ENCODE measurements at regions not wholly inside any gene's neighbourhood (a gene's known extent, or its start where the extent isn't known, plus 50 kb on each side); places are given as distances from the start of the nearest gene placed in this dataset.
"Not testable (repeated sequence)": the region's sequence is repeated elsewhere in the genome, so short reads cannot be mapped to it uniquely, and the experiment has no call there.

DNA sequence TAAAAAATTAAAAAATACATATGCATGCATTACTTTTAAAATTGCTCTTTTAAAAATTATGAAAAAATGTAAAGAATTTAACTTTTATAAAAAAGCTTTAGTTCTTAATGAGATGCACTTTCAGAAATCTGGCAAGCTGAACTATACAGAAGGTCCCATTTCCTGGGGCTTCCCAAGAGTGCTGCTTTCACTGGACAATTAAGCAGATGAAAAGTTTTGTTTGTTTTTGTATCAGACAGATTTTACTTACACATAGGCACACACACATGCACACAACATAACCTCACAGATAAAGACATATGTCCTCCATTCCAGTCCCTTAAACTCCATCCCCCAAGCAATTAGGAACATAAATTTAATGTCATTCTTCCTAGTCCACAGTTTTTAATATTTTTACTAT is 402.3 kb upstream of the ASIC2 start:
- no peak for DNase-seq

DNA sequence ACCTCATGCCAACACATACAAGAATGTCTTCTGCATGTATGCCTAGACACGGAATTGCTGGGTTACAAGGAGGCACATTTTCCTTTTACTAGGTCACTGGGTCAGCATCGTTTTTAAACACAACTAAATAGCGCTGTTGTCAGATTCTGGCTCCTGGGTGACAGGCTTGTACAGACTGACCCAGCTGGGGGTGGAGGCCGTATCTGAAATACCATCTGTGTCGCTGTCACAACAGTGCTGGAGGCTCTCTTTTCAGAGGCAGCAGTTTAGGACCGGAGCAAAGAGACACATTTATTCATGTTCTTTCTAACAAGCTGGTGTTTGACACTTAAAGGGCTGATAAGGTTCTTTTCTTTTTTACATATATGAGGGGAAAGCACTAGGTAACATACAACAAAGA is 403.0 kb upstream of the ASIC2 start:
- DNase-seq: no peak

DNA sequence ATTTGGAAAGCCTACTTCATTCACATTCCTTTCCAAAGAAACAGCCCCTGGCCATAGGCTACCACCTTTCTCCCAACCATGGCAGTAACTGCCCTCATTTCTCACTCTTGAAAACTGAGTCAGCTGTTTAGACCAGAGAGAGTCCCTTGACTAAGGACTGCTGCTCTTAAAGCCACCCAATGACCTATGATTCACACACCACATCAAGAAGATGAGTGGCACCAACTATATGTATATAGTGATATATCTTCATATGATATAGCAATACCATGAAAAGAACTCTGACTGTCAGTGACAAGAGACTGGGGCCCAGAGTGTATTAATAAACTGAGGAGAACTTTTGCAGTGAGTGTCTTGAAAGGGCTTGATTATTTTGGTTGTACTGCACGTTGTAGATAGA is 404.5 kb upstream of the ASIC2 start:
- no peak for DNase-seq

DNA sequence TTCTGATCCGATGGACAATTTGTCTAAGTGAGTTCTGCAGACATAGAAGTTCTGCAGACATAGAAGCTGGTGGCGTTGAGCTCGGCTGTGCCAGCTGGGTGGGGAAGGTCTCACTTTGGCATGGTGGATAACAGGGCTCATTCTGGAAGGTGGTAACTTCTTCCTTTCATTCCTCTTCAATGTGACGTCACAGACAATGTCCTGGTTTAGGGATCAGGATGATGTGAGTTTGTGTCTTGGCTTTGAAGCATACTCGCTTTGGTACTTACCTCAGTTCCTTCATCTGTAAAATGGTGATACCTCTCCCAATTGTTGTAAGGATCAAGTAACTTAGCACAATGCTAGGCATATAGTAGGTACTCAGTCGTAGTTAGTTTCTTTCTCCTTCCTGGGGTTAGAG is 408.8 kb upstream of the ASIC2 start:
- no peak for DNase-seq

DNA sequence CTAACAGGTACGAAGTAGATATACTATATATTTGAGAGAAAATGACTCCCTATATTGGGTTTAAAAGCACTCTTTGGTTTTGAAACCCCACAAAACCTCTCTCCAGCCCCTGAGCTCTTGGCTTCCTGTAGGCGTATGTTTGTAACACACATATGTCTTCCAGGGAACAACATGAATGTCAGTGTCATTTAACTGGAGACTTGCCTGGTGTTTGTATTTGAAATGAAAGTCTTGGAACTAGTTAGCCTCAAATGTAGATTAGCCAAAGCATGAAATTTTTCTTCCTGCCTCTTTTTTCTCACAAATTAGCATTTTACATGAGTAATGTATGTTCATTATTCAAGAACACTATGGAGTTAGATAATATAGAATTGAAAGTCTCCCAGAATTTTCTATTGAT is 411.8 kb upstream of the ASIC2 start:
- no peak for DNase-seq

DNA sequence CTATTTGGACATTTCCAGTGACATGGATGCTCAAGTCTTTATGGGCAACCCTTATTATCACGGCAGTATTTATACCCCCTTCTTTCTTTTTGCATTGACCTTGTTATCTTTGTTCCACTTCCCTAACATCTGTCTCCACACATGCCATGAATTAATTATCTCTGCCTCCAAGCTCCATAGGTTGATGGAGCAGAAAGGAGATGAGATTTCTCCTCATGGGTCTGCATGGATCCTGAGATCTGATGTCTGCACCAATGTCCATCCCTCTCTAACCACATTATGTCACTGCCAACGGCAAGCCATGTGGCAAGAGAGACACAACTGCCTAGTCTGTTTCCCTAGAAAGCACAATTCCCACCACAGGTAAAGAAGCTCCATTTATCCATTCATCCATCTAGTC is 416.8 kb upstream of the ASIC2 start:
- no peak for DNase-seq

DNA sequence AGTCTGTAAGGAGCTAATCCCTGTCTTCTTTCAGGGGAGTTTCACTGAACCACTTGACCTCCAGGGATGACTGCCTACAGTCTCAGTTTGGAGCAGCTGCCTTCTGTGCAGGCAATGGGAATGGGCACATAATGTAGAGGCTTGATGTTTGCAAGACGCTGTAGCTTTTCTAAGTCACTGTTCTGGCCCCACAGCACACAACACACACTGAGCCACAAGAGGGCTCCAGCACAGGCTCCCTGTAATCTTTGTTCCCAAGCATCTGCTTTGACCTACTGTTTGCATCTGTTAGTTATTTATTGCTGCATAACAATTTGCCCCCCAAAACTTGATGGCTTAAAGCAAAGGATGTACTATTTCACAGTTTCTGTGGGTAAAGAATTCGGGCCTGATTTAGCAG is 419.0 kb upstream of the ASIC2 start:
- DNase-seq: no peak

DNA sequence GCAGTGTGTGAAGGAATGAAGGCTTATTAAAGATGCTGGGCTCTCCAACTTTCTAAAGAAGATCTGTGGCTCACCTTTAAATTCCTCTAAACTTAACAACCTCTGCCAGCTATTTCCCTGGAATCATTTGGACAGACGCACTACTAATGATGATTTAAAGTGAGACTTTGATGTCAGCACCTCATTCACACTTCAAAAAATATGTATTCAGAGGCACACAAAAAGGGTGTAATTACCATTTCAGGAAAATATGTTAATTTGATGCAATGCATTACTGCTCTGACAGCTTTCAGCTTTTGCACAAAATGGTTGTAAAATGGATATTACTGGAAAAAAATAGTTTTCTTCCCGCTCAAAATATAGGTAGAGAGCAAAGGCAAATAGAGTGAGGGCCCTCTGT is 423.9 kb upstream of the ASIC2 start:
- DNase-seq: no peak

DNA sequence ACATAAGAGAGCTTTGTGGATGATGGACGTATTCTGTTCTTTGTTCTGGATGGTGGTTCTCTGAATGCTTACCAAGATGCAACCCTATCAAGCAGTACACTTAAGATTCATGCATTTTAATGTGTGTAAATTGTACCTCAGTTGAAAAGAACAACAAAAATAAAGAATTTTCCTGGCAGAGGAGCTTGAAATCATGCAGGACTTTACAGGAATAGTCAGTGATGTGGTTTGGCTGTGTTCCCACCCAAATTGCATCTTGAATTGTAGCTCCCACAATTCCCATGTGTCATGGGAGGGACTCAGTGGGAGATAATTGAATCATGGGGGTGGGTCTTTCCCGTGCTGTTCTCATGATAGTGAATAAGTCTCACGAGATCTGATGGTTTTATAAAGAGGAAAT is 430.6 kb upstream of the ASIC2 start:
- DNase-seq: not testable (repeated sequence)

DNA sequence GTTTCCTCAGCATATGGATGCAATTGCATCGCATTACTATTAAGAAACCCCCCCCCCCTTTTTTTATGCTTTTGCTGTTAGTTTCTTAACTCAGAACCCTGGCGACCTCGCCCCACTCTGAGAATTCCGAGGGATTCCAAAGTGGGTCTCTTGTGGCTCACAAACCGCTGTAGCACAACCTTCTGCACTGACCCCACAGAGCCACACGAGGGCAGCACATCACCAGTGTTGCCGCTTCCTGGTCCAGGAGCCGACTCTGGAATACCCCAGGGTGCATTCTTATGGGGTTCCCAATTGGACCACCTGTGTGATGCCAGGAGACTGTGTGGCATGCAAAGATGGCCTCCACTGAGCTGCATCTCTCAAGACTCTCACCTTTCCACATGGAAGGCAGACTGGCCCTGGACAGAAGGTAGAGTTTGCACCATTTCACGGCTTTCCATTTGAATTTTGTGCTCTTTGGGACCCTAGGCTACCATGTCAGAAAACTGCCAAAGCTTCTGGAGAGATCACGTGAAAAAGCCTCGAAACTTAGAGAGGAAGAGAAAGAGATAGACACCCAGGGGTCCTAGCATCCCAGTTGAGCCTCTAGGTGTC is 432.7 kb upstream of the ASIC2 start:
- DNase-seq: no peak

DNA sequence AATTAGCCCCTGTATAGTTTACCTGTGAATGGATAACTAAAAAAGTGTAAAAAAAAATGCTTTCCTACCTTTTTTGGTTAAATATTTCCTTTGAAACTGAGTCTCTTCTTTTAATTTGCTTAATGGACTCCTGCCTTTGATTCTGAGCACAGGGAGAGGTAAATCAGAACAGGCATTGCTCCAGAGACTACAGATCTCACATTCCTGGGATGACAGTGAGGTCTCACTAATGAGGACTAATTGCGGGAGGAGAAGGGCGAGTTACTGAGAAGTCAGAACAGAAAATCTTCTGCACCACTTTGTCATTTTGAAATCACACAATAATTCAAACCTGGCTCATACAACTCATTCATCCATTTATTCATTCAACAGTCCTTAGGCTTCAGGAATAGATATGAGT is 437.0 kb upstream of the ASIC2 start:
- DNase-seq: no peak

DNA sequence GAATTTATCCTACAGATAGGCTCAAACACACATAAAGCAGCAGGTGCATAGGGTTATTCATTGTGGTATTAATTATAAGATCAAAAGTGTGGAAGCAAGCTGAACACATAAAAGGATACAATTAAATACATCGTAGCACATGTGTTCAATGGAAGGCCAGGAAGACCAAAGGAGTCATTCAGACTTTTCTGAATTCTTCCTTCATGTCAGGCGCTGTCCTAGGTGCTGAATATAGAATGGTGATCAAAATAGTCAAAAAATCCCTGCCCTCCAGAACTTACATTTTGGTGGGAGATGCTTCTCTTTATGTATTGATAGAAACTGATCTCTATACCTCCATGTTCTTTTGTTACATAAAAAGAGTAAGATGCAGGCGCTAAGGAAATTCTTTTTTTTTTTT is 439.0 kb upstream of the ASIC2 start:
- DNase-seq: no peak

DNA sequence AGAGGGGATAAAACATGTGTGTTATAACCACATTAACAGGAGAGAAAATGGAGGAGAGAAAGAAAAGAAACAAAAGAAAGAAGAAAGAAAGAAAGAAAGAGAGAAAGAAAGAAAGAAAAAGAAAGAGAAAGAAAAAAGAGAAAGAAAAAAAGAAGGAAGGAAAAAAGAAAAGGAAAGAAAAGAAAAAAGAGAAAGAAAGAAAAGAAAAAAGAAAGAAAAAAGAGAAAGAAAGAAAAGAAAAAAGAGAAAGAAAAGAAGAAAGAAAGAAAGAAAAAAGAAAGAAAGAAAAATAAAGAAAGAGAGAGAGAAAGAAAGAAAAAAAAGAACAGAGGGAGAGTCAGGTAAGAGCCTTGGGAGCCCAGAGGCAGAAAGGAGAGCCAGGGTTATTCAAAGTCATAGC is 446.6 kb upstream of the ASIC2 start:
- DNase-seq: no peak

DNA sequence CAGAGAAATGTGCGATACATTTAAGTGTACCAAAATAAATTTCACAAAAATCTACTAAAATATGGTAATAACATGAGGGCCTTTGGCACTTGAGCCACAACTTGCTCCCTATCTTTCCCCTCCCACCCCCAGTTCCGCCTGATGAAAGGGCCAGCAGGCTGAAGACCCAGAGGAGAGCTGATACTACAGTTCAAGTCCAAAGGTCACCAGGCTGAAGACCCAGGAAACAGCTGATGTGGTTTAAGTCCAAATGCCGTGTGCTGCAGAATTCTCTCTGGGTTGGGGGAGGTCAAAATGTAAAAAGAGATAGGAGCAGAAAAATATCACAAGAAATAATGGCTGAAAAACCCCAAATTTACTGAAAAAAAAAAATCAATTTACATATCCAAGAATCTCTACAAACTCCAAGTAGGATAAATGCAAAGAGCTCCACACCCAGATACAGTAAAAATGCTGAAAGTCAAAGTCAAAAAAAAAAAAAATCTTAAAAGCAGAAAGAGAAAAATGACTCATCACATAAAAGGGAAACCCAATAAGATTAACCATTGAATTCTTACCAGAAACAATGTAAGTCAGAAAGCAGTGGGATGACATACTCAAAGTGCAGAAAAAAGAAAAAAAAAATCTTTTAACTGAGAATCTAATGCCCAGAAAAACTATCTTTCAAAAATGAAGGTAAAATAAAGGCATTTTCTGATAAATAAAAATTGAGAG is 452.1 kb upstream of the ASIC2 start:
- no peak for DNase-seq

DNA sequence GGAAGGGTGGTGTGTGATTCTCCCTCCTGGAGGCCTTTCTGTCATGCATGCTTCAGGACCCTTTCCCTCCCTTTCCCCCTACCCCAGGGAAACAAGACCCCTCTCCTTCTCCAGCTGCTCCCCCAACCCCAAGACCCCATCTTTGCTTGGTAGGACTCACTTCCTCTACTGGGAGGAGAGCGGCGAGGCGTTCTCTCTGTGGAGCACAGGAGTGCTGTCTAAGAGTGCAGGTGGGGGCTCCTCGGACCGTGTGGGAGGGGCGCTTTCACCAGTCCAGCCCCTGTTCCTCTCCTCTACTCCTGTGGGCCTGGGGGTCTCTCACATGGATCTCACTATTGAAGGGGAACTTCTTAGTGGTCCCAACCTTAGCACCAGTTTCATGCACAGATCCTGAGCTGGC is 456.1 kb upstream of the ASIC2 start:
- no peak for DNase-seq

DNA sequence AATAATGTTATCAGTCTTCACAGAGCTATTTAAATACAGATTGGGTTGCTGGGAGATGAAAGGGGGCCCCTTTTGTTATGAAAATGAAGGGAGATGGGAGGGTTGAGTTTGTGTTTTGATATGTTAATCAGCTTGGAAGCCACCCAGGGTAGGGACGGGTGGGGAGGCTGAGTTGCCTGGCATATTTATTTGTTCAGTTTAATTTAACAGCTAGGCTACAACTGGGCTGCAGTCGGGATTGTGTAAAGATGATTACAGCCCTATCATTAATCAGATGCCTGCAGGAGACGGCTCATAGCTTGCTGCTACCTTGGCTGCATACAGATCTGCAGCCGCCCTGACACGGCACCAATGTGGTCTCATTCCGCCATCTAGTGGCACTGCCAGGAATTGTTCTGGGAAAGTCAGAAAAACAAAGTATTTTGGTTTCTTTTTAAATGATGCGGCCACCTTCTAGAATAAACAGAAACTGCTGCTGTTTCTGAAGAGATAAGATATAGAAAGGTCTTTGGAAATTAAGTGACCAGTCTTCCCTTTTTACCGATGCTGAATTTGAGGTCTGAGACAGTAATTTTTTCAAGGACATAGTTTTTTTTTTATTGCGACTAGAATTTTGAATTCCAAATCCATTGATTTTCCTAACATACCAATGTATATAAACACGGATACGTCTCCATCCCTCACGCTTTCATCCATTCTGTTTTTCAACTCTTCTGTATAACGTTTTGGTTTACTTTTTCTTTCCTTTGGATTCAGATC is 458.0 kb upstream of the ASIC2 start:
- peak; percentile 64 for DNase-seq

DNA sequence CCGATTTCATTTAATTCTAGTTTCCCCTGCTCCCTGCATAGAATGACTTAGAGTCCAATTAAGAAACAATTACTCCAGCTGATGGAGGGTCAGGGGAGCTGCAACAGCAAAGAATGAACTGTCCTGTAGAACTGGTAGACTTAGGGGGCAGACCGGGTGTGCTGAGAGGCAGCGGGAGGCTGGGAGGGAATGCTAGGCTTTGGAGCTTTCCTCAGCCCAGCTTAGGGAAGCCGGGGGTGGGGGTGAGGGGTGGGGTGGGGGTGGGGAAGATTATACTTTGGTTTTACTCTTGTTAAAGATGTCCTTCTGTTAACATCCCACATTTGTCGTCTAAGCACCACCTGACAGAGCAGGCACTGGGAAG is 458.6 kb upstream of the ASIC2 start:
- DNase-seq: no peak

DNA sequence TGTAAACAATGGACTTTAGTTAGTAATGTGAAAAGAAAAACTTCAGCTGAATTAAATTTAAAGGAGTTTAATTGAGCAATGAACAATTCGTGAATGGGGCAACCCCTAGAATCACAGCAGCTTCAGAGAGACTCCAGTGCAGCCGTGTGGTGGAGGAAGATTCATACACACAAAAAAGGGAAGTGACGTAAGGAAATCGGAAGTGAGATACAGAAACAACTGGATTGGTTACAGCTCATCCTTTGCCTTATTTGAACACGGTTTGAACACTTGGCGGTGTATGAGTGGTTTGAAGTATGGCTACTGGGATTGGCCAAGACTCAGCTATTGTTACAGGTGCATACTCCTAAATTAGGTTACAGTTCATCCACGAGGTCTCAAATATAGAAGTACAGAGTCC is 460.4 kb upstream of the ASIC2 start:
- DNase-seq: no peak

DNA sequence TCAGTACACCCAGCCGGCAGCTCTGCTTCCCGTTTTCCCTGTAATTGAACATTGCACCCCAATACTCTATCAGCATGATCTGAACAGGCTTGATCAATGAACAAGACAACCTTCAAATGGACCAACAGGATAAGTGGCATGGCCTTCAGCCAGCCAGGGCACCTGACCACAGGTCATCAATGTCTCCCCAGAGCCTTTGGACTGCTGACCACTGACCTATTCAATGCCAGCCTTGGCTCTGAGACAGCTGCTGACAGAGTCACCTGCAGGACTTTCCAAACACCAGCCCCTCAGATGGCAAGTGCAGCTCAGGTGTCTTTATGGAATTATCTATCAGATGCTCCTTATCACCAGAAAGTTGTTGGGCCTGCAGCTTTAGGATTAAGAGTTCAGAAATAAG is 462.9 kb upstream of the ASIC2 start:
- no peak for DNase-seq

DNA sequence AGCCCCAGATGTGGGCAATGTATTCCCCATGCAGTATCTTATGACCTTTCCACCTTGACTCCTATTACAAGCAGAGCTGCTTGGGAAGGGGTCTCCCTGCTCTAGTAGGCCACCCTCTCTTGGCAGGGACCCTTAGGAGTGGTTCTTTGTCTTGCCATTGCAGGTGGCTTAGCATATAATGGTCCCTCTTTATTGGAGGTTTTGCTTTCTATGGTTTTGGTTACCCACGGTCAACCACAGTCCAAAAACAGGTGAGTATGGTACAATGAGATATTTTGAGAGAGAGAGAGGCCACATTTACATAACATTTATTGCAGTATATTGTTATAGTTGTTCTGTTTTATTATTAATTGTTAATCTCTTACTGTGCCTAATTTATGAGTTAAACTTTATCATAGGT is 472.8 kb upstream of the ASIC2 start:
- no peak for DNase-seq

DNA sequence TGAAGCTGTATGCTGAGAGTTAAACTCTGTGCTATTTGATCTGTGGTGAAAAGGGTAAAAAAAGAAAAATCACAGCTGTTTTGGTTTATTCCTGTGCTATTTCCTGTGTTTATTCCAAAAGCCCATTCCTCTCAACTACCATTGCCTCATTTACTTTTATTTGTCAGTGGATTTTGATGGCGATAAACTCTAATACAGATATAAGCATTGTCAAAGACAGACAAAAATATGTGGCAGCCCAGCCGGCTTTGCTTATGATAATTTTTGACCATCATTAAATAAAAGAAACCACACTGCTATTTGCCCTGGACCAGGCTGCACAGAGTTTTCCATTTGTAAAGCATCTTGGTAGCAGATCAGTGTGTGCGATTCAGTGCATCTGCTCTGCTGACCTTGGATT is 473.6 kb upstream of the ASIC2 start:
- no peak for DNase-seq

DNA sequence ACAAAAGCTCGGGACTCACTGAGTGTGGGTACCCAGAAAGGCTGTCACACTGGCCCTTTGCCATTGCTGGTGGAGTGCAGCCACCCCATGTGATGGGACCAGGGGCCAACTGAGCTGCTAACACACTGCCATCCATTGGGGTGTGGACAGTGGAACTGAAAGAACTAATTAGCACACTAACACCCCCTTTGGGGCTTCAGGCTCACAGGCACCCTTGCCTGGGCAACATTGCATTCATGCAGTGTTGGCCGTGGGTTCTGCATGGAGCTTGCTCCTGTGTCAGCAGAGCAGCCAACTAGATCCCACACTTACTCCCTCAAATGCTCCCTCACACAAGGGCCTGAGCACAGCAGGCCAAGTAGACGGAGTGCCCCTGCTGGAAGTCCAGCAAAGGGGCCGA is 476.0 kb upstream of the ASIC2 start:
- no peak for DNase-seq

DNA sequence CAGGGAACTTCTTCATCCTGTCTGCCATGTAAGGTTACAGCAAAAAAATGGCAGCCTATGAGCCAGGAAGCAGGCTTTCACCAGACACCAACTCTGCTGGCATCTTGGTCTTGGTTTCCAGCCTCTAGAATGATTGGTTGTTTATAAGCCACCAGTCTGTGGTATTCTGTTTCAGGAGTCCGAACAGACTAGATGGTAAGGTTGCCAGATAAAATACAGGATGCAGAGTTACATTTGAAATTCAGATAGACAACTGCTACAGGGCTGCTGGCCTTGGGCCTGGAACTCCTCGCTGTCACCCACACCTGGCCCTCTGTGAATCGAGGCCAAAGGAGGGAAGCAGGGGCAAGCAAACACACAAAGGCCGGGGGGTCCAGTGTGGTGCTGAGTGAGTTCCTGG is 478.8 kb upstream of the CCL2 start:
- DNase-seq: no peak

DNA sequence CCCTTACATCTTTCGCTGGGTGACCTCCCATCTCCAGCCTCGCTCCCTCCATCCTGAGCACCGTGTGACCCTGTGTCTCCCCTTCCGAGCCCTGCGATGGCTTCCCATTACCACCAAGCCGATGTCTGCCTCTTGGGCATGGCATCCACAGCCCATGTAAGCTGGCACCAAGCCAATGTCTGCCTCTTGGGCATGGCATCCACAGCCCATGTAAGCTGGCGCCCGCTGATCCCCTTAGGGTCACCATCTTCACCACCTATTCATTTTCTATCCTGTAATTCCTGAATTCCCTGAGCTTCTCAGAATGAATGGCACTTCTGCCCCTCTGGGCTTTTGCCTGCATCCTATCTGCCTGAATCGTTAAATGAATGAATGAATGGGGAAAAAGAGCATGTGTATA is 478.2 kb upstream of the CCL2 start:
- DNase-seq: no peak
